Astrocyte (in vitro differentiated cells and primary cell): ENCODE measurements at regions not wholly inside any gene's neighbourhood (a gene's known extent, or its start where the extent isn't known, plus 50 kb on each side); places are given as distances from the start of the nearest gene placed in this dataset.

ENCODE experiments used
- DNase-seq: peaks from one replicate; pipeline ENCODE4 v3.0.0-alpha.2; 2010; ENCODE audit warnings: low read depth
- FAIRE-seq: peaks from 2 replicates; lab custom pipeline; 2011; peaks lifted over from hg19 to GRCh38; lab: Jason Lieb, UNC
- H2AFZ ChIP-seq: 2 replicates; pipeline ENCODE4 v1.6.0; 2012; ENCODE audit warnings: low read depth, low read length, inconsistent platforms
- H3K27ac ChIP-seq: 2 replicates; pipeline ENCODE4 v1.5.1; 2011; ENCODE audit warnings: low read depth, low read length, inconsistent platforms
- H3K27me3 ChIP-seq: 2 replicates; pipeline ENCODE4 v1.6.0; 2011; ENCODE audit warnings: low read length, inconsistent platforms; ENCODE audit not compliant: insufficient read depth
- H3K36me3 ChIP-seq: 2 replicates; pipeline ENCODE4 v1.5.1; 2011; ENCODE audit warnings: low read length, inconsistent platforms; ENCODE audit not compliant: insufficient read depth
- H3K4me1 ChIP-seq: 2 replicates; pipeline ENCODE4 v1.5.1; 2011; ENCODE audit warnings: low read length, inconsistent platforms; ENCODE audit not compliant: insufficient read depth
- H3K4me2 ChIP-seq: 2 replicates; pipeline ENCODE4 v1.6.0; 2012; ENCODE audit warnings: low read length, inconsistent platforms
- H3K4me3 ChIP-seq: 2 replicates; pipeline ENCODE4 v1.5.1; 2011; ENCODE audit warnings: low read depth, mild to moderate bottlenecking, low read length, inconsistent platforms; ENCODE audit not compliant: insufficient read depth
- H3K79me2 ChIP-seq: 2 replicates; pipeline ENCODE4 v1.6.0; 2012; ENCODE audit warnings: mild to moderate bottlenecking, low read length, inconsistent platforms; ENCODE audit not compliant: insufficient read depth
- H3K9ac ChIP-seq: 2 replicates; pipeline ENCODE4 v1.6.0; 2012; ENCODE audit warnings: mild to moderate bottlenecking, low read length, inconsistent platforms
- H3K9me3 ChIP-seq: 2 replicates; pipeline ENCODE4 v1.5.1; 2012; ENCODE audit warnings: low read depth, mild to moderate bottlenecking, low read length, inconsistent platforms; ENCODE audit not compliant: insufficient read depth
- H4K20me1 ChIP-seq: 2 replicates; pipeline ENCODE4 v1.6.0; 2012; ENCODE audit warnings: low read length, inconsistent platforms; ENCODE audit not compliant: insufficient read depth
- H3K27ac Mint-ChIP-seq: one replicate; pipeline ENCODE4 v1.8.0; 2021; ENCODE audit warnings: mild to moderate bottlenecking, mixed read lengths; ENCODE audit not compliant: unreplicated experiment
- H3K27me3 Mint-ChIP-seq: one replicate; pipeline ENCODE4 v1.8.0; 2021; ENCODE audit warnings: low read depth, mixed read lengths; ENCODE audit not compliant: unreplicated experiment
- H3K36me3 Mint-ChIP-seq: one replicate; pipeline ENCODE4 v1.8.0; 2021; ENCODE audit warnings: low read depth, mixed read lengths; ENCODE audit not compliant: unreplicated experiment
- H3K4me1 Mint-ChIP-seq: one replicate; pipeline ENCODE4 v1.8.0; 2021; ENCODE audit warnings: low read depth, mixed read lengths; ENCODE audit not compliant: unreplicated experiment
- H3K4me3 Mint-ChIP-seq: one replicate; pipeline ENCODE4 v1.8.0; 2021; ENCODE audit warnings: mild to moderate bottlenecking, moderate library complexity, mixed read lengths; ENCODE audit not compliant: unreplicated experiment
- H3K9me3 Mint-ChIP-seq: one replicate; pipeline ENCODE4 v1.8.0; 2021; ENCODE audit warnings: mild to moderate bottlenecking, mixed read lengths; ENCODE audit not compliant: unreplicated experiment
- EZH2 ChIP-seq: IDR thresholded peaks from 2 replicates; pipeline ENCODE4 v1.6.1; 2012; ENCODE audit warnings: mild to moderate bottlenecking, low read length, inconsistent platforms; ENCODE audit not compliant: insufficient read depth
- TF ChIP-seq, protein P1 (sequence below): IDR thresholded peaks from 2 replicates; pipeline ENCODE4 v1.5.1; 2011; ENCODE audit warnings: low read depth, mild to moderate bottlenecking, inconsistent platforms, low read length, moderate library complexity; ENCODE audit not compliant: insufficient read depth

DNA sequence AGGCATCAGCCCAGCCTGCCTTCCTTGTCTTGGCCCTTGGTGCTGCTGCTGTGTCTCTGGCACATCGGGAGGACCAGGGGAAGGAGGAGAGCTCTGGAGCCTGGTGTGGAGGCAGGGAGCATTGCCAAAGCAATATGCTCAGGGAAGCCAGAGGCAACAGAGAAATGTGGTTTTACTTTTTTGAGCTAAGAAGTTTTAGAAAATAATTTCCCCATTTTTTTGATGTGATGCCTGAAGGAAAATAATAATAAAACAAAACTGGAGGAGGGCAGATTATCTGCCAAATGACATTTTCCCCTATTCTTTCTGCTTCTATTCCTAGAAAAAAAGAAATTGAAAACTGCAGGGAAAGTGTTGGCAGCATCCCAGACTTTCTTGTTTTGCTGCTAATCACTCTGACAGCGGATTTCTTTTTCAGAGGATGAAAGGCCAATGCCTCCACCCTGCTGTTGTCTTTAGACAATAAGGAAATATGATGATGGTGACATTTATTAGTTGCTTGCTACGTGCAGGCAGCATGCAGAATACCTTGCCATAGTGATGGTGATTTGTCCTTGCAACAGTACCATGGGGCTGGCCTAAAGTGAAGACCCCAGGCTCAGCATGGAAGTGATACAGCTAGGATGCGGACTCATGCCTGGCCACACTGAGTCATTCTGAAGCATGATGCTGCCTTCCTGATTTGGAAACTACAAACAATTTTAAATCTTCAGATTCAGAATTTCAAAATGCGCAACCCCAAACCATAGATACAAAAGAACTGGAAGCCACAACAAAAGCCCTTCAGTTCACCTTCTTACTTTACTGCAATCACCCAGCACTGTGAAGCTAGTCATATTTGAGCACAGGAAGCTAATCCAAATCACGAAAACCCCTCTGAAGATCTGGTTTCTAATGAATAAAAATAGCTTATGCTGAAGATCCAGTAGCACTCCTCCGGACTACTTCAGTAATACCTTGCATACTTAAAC is 260.2 kb upstream of the TMEM72 start:
- Histone ChIP-seq H3K27me3 (no peaks in the 10 kb centered on the region), H3K4me3 (no peak overlapping the region), H3K4me1 (peaks cover 9% of the 10 kb centered on the region), H3K36me3 (no peaks in the 10 kb centered on the region), H3K9ac (no peak overlapping the region), H3K9me3 (no peaks in the 10 kb centered on the region), H3K4me2 (peak overlapping the region; percentile 18), H3K27ac (no peak overlapping the region), H3K79me2 (no peaks in the 10 kb centered on the region), H4K20me1 (no peaks in the 10 kb centered on the region), H2AFZ (no peak overlapping the region)
- TF ChIP-seq, protein P1, sequence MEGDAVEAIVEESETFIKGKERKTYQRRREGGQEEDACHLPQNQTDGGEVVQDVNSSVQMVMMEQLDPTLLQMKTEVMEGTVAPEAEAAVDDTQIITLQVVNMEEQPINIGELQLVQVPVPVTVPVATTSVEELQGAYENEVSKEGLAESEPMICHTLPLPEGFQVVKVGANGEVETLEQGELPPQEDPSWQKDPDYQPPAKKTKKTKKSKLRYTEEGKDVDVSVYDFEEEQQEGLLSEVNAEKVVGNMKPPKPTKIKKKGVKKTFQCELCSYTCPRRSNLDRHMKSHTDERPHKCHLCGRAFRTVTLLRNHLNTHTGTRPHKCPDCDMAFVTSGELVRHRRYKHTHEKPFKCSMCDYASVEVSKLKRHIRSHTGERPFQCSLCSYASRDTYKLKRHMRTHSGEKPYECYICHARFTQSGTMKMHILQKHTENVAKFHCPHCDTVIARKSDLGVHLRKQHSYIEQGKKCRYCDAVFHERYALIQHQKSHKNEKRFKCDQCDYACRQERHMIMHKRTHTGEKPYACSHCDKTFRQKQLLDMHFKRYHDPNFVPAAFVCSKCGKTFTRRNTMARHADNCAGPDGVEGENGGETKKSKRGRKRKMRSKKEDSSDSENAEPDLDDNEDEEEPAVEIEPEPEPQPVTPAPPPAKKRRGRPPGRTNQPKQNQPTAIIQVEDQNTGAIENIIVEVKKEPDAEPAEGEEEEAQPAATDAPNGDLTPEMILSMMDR: no peak
- no peak for TF ChIP-seq EZH2
- no peak overlapping the region for H3K27ac Mint-ChIP-seq
- peak; percentile 17 for DNase-seq
- peaks cover 2% of the 10 kb centered on the region for H3K9me3 Mint-ChIP-seq
- no peak for FAIRE-seq
- no peaks in the 10 kb centered on the region for H3K4me1 Mint-ChIP-seq
- H3K4me3 Mint-ChIP-seq: no peak overlapping the region
- H3K36me3 Mint-ChIP-seq: no peaks in the 10 kb centered on the region
- peaks cover 10% of the 10 kb centered on the region for H3K27me3 Mint-ChIP-seq

DNA sequence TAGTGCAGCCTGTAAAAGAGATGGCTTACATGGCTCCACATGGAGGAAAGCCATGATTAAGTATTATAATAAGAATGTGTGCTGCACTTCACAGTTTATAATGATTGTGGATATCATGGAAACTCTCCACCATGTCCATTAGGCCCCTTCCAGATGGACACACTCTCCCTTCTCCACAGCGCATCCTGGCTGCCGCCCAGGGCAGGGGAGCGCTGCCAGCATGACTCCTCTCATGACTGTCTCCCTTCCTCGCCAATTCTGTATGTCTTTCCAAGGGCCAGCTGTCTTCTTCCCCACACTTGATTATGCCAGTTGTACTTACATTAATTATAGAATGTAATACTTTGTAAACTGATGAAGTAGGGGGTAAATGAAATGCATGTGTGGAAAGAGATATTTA is 259.3 kb upstream of the TMEM72 start:
- H4K20me1 ChIP-seq: no peaks in the 10 kb centered on the region
- H3K36me3 ChIP-seq: no peaks in the 10 kb centered on the region
- H3K9me3 ChIP-seq: no peaks in the 10 kb centered on the region
- H3K27ac Mint-ChIP-seq: no peak overlapping the region
- no peaks in the 10 kb centered on the region for H3K79me2 ChIP-seq
- peaks cover 10% of the 10 kb centered on the region for H3K27me3 Mint-ChIP-seq
- no peaks in the 10 kb centered on the region for H3K36me3 Mint-ChIP-seq
- no peaks in the 10 kb centered on the region for H3K4me1 Mint-ChIP-seq
- H3K4me3 ChIP-seq: no peak overlapping the region
- no peak overlapping the region for H3K9ac ChIP-seq
- no peak overlapping the region for H3K27ac ChIP-seq
- H3K9me3 Mint-ChIP-seq: peaks cover 2% of the 10 kb centered on the region
- no peak overlapping the region for H3K4me2 ChIP-seq
- H3K4me3 Mint-ChIP-seq: no peak overlapping the region
- FAIRE-seq (no peak), DNase-seq (peak; percentile 50)
- H2AFZ ChIP-seq: no peak overlapping the region
- H3K27me3 ChIP-seq: no peaks in the 10 kb centered on the region
- peaks cover 9% of the 10 kb centered on the region for H3K4me1 ChIP-seq
- TF ChIP-seq, protein P1: no peak
- TF ChIP-seq EZH2: no peak

DNA sequence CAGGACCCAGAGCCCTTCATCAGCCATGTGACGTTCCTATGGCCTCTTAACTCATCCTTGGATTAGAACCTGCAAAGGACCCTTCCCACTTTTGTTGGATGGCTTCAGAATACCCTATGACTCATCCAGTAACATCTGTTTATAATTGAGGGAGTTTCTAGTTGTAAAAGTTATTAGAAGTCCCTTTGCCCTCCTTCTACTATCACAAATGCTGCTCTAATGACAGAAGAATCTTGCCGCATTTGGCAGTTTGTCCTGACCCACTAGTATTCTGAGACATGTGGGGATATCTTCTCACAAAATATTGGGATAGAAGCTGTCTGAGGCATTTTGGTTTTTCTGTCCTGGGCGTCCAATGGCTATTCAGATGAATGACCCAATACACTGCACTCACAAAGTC is 251.8 kb upstream of the TMEM72 start:
- H3K4me1 Mint-ChIP-seq: no peaks in the 10 kb centered on the region
- no peaks in the 10 kb centered on the region for H3K9me3 ChIP-seq
- no peak overlapping the region for H3K4me2 ChIP-seq
- H3K9ac ChIP-seq: no peak overlapping the region
- no peaks in the 10 kb centered on the region for H3K79me2 ChIP-seq
- no peaks in the 10 kb centered on the region for H3K27me3 ChIP-seq
- no peaks in the 10 kb centered on the region for H3K9me3 Mint-ChIP-seq
- H2AFZ ChIP-seq: no peak overlapping the region
- peaks cover 3% of the 10 kb centered on the region for H3K4me1 ChIP-seq
- H3K27me3 Mint-ChIP-seq: no peaks in the 10 kb centered on the region
- H3K4me3 ChIP-seq: no peak overlapping the region
- H3K27ac ChIP-seq: no peak overlapping the region
- H3K27ac Mint-ChIP-seq: no peak overlapping the region
- no peaks in the 10 kb centered on the region for H3K36me3 ChIP-seq
- peak; percentile 37 for FAIRE-seq
- H4K20me1 ChIP-seq: no peaks in the 10 kb centered on the region
- H3K4me3 Mint-ChIP-seq: no peak overlapping the region
- no peak for DNase-seq
- H3K36me3 Mint-ChIP-seq: no peaks in the 10 kb centered on the region
- TF ChIP-seq EZH2: no peak
- TF ChIP-seq, protein P1: no peak
